HPDE6-E6E7 (cell line): ENCODE measurements at regions not wholly inside any gene's neighbourhood (a gene's known extent, or its start where the extent isn't known, plus 50 kb on each side); places are given as distances from the start of the nearest gene placed in this dataset.

Experiments
- DNase-seq: peaks from one replicate; pipeline ENCODE4 v3.0.0; 2011; ENCODE audit warnings: missing footprints; ENCODE audit errors: extremely low spot score

GRCh38 chr1:80917826-80918225 lies 882.9 kb upstream of the ADGRL2 start:
- no peak for DNase-seq

GRCh38 chr1:80917225-80917624 lies 883.5 kb upstream of the ADGRL2 start:
- DNase-seq, result no peak

- no peak for DNase-seq
Observed at GRCh38 chr1:80915491-80915890, 885.2 kb upstream of the ADGRL2 start.

- DNase-seq, result no peak
Observed at GRCh38 chr1:80910426-80910825, 890.3 kb upstream of the ADGRL2 start.

GRCh38 chr1:80909172-80909784 lies 891.5 kb upstream of the ADGRL2 start:
- DNase-seq, result no peak

GRCh38 chr1:80896781-80897356 lies 903.9 kb upstream of the ADGRL2 start:
- DNase-seq, result no peak

GRCh38 chr1:80894921-80895320 lies 905.8 kb upstream of the ADGRL2 start:
- DNase-seq, result no peak

- DNase-seq, result no peak
Observed at GRCh38 chr1:80893115-80893514, 907.6 kb upstream of the ADGRL2 start.

GRCh38 chr1:80892539-80892938 lies 908.2 kb upstream of the ADGRL2 start:
- DNase-seq, result no peak

- no peak for DNase-seq
Observed at GRCh38 chr1:80891871-80892270, 908.9 kb upstream of the ADGRL2 start.

GRCh38 chr1:80882553-80882952 lies 918.2 kb upstream of the ADGRL2 start:
- DNase-seq, result no peak

GRCh38 chr1:80878343-80878742 lies 922.4 kb upstream of the ADGRL2 start:
- DNase-seq, result no peak

GRCh38 chr1:80876035-80876434 lies 924.7 kb upstream of the ADGRL2 start:
- DNase-seq, result no peak

GRCh38 chr1:80869299-80869698 lies 931.4 kb upstream of the ADGRL2 start:
- no peak for DNase-seq

- DNase-seq, result no peak
Observed at GRCh38 chr1:80847904-80848303, 952.8 kb upstream of the ADGRL2 start.

- DNase-seq, result no peak
Observed at GRCh38 chr1:80846966-80847365, 953.8 kb upstream of the ADGRL2 start.

- no peak for DNase-seq
Observed at GRCh38 chr1:80842796-80843195, 957.9 kb upstream of the ADGRL2 start.

GRCh38 chr1:80841261-80841660 lies 959.5 kb upstream of the ADGRL2 start:
- no peak for DNase-seq

GRCh38 chr1:80837066-80837465 lies 963.7 kb upstream of the ADGRL2 start:
- DNase-seq, result no peak

- no peak for DNase-seq
Observed at GRCh38 chr1:80836505-80836904, 964.2 kb upstream of the ADGRL2 start.

GRCh38 chr1:80827666-80828065 lies 973.1 kb upstream of the ADGRL2 start:
- no peak for DNase-seq

- no peak for DNase-seq
Observed at GRCh38 chr1:80825067-80825466, 975.7 kb upstream of the ADGRL2 start.

GRCh38 chr1:80818211-80818610 lies 982.5 kb upstream of the ADGRL2 start:
- DNase-seq, result no peak

- DNase-seq, result no peak
Observed at GRCh38 chr1:80807981-80808380, 992.8 kb upstream of the ADGRL2 start.
